ENCODE measurements at regions not wholly inside any gene's neighbourhood (a gene's known extent, or its start where the extent isn't known, plus 50 kb on each side); places are given as distances from the start of the nearest gene placed in this dataset.

DNA sequence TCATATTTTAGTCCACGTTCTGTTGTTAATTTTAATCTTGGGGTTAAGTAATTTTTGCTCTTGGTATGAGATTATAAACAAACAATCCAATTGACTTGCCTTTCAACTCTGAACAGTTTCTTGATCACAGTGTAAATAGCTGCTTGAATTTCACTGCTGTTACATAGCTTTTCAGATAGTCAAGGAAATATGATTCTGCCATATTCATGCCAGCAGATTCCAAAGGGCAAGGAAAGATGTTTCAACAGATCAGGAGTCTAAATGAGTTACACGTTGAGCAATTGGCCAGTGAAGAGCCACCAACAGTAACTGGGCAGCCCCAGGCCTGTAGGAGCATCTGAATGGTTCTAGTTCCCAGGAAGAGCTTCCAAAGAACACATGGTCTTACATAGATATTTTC, 93.6 kb downstream of the LEPR start:
- TF ChIP-seq POLR2A (IDR thresholded peaks at IDR 0.05): no peak
- TF ChIP-seq, protein P1, sequence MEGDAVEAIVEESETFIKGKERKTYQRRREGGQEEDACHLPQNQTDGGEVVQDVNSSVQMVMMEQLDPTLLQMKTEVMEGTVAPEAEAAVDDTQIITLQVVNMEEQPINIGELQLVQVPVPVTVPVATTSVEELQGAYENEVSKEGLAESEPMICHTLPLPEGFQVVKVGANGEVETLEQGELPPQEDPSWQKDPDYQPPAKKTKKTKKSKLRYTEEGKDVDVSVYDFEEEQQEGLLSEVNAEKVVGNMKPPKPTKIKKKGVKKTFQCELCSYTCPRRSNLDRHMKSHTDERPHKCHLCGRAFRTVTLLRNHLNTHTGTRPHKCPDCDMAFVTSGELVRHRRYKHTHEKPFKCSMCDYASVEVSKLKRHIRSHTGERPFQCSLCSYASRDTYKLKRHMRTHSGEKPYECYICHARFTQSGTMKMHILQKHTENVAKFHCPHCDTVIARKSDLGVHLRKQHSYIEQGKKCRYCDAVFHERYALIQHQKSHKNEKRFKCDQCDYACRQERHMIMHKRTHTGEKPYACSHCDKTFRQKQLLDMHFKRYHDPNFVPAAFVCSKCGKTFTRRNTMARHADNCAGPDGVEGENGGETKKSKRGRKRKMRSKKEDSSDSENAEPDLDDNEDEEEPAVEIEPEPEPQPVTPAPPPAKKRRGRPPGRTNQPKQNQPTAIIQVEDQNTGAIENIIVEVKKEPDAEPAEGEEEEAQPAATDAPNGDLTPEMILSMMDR (IDR thresholded peaks at IDR 0.05): no peak

Data from right lobe of liver (tissue), 4 donors.